Spleen (tissue), 11 donors: ENCODE measurements at regions not wholly inside any gene's neighbourhood (a gene's known extent, or its start where the extent isn't known, plus 50 kb on each side); places are given as distances from the start of the nearest gene placed in this dataset.

Experiments used
- DNase-seq: peaks from one replicate; pipeline ENCODE4 v3.0.0-alpha.2; 2020
- H3K27ac ChIP-seq, 8 donors: fragments of 200-600 bp; sonication (generic) in 7 of 8; 1 replicate in 4 of 8; 2 replicates in 4 of 8; pipeline versions ENCODE4 v1.5.0 to v1.8.0; 2016 to 2021; ENCODE audit warnings: inconsistent platforms in 4 of 8, mild to moderate bottlenecking in 4 of 8, moderate library complexity in 1 of 8
- H3K27me3 ChIP-seq, 7 donors: fragments of 200-600 bp; sonication (generic) in 6 of 7; replicated peaks in 1 of 7; 1 replicate in 4 of 7; 2 replicates in 3 of 7; pipeline versions ENCODE4 v1.5.0 to v1.8.0; 2016 to 2021; ENCODE audit warnings: inconsistent platforms in 3 of 7, mild to moderate bottlenecking in 1 of 7
- H3K36me3 ChIP-seq, 6 donors: fragments of 200-600 bp; sonication (generic) in 5 of 6; 1 replicate in 4 of 6; 2 replicates in 2 of 6; pipeline versions ENCODE4 v1.5.0 to v1.8.0; 2016 to 2021; ENCODE audit warnings: inconsistent platforms in 2 of 6
- H3K4me1 ChIP-seq, 6 donors: fragments of 200-600 bp; sonication (generic) in 5 of 6; 1 replicate in 3 of 6; 2 replicates in 3 of 6; pipeline versions ENCODE4 v1.5.0 to v1.8.0; 2016 to 2021; ENCODE audit warnings: inconsistent platforms in 3 of 6
- H3K4me3 ChIP-seq, 8 donors: fragments of 200-600 bp; sonication (generic) in 7 of 8; 1 replicate in 4 of 8; 2 replicates in 4 of 8; pipeline versions ENCODE4 v1.5.0 to v1.8.0; 2016 to 2021; ENCODE audit warnings: inconsistent platforms in 4 of 8, mild to moderate bottlenecking in 4 of 8, moderate library complexity in 2 of 8
- H3K9me3 ChIP-seq, 8 donors: fragments of 200-600 bp; sonication (generic) in 7 of 8; 1 replicate in 4 of 8; 2 replicates in 4 of 8; pipeline versions ENCODE4 v1.5.0 to v1.8.0; 2016 to 2021; ENCODE audit warnings: inconsistent platforms in 4 of 8
- CTCF ChIP-seq, 11 experiments: fragments of 200-600 bp in 7 of 11; fragments of 450-650 bp in 4 of 11; sonication (generic) in 4 of 11; IDR thresholded peaks in 8 of 11; conservative IDR thresholded peaks in 3 of 11; 1 replicate in 7 of 11; 2 replicates in 4 of 11; pipeline versions ENCODE4 v1.4.0 to v1.8.0; 2016 to 2021; ENCODE audit warnings: antibody characterized with exemption in 11 of 11, inconsistent platforms in 4 of 11, mild to moderate bottlenecking in 1 of 11
- POLR2A ChIP-seq, 3 donors: fragments of 450-650 bp; IDR thresholded peaks; one replicate each; pipeline ENCODE4 v1.5.1; 2017; ENCODE audit warnings: antibody characterized with exemption in 3 of 3, mild to moderate bottlenecking in 1 of 3
- POLR2AphosphoS5 ChIP-seq, 3 donors: sonication (generic); formaldehyde crosslinking; IDR thresholded peaks; one replicate each; pipeline ENCODE4 v1.5.1; 2017; ENCODE audit warnings: antibody characterized with exemption in 3 of 3
- WGBS, 5 donors: extraction: QIAGEN DNeasy Blood & Tissue Kit in 3 of 5; methylation state at CpG; one replicate each; pipeline versions ENCODE4 v1.1.5 to v1.1.7; 2013 to 2018; 5-methylcytosine and 5-hydroxymethylcytosine counted together
- intact Hi-C: fragments of 100-400 bp; cut with DNase I; formaldehyde crosslinking; loops from one replicate; pipeline ENCODE4 v1.15.0; 2023; ENCODE audit warnings: low total_unique reads
- donor health status: healthy with polysubstance abuse.
- donor health status: DM: no; HTN: no; CAD: no; lungs with moderate emphysema.
- donor health status: DM: no; HTN: no; CAD: no.
- donor health status: Bipolar disorder and iron deficiency.
- donor health status: healthy.
- donor health status: DM: no; HTN: no; CAD: no.
- donor health status: DM: yes; HTN: yes; CAD: no.

- no peak overlapping the region for H3K27ac ChIP-seq
- peaks cover 66 to 100% (median 100%) of the 10 kb centered on the region in 8 donors for H3K9me3 ChIP-seq
- H3K27me3 ChIP-seq: no peaks in the 10 kb centered on the region
- H3K4me1 ChIP-seq: no peaks in the 10 kb centered on the region
- no peak for TF ChIP-seq POLR2AphosphoS5 (IDR thresholded peaks at IDR 0.05)
- TF ChIP-seq POLR2A (IDR thresholded peaks at IDR 0.05): no peak
- TF ChIP-seq CTCF (IDR thresholded peaks at IDR 0.05 in 8 of 11, conservative IDR thresholded peaks at IDR 0.05 in 3 of 11): no peak
- no peak for DNase-seq
- 87 to 94% (median 90%) methylated on average over 9 to 10 of the region's 10 CpGs for WGBS, 5 donors
- peak overlapping the region in 1 of 8 donors; percentile 37 for H3K4me3 ChIP-seq
- H3K36me3 ChIP-seq: peaks cover 34 to 100% (median 100%) of the 10 kb centered on the region in 6 donors
- intact Hi-C loops: no loop called here
Measured at GRCh38 chr15:25068696-25069095, 113.9 kb downstream of the SNRPN start.

GRCh38 chr15:25070353-25070963, 115.7 kb downstream of the SNRPN start:
- Histone ChIP-seq H3K4me3 (peak overlapping the region in 1 of 8 donors; percentile 37), H3K9me3 (peaks cover 74 to 100% (median 100%) of the 10 kb centered on the region in 8 donors), H3K27ac (no peak overlapping the region), H3K36me3 (peaks cover 40 to 100% (median 100%) of the 10 kb centered on the region in 6 donors), H3K27me3 (no peaks in the 10 kb centered on the region), H3K4me1 (no peaks in the 10 kb centered on the region)
- peak; percentile 31 for DNase-seq
- intact Hi-C loops: no loop called here
- 92 to 97% (median 97%) methylated on average over 10 of the region's 10 CpGs for WGBS, 5 donors
- TF ChIP-seq CTCF (IDR thresholded peaks at IDR 0.05 in 8 of 11, conservative IDR thresholded peaks at IDR 0.05 in 3 of 11): no peak
- TF ChIP-seq POLR2A (IDR thresholded peaks at IDR 0.05): no peak
- TF ChIP-seq POLR2AphosphoS5 (IDR thresholded peaks at IDR 0.05): no peak

GRCh38 chr15:25072857-25073476, 118.2 kb downstream of the SNRPN start:
- Histone ChIP-seq H3K27ac (no peak overlapping the region), H3K36me3 (peaks cover 46 to 100% (median 100%) of the 10 kb centered on the region in 6 donors), H3K4me1 (no peaks in the 10 kb centered on the region), H3K4me3 (peak overlapping the region in 1 of 8 donors; percentile 37), H3K27me3 (no peaks in the 10 kb centered on the region), H3K9me3 (peaks cover 70 to 100% (median 100%) of the 10 kb centered on the region in 8 donors)
- TF ChIP-seq POLR2AphosphoS5 (IDR thresholded peaks at IDR 0.05): no peak
- TF ChIP-seq CTCF (IDR thresholded peaks at IDR 0.05 in 8 of 11, conservative IDR thresholded peaks at IDR 0.05 in 3 of 11): no peak
- TF ChIP-seq POLR2A (IDR thresholded peaks at IDR 0.05): no peak
- no peak for DNase-seq
- intact Hi-C loops: no loop called here
- 85 to 91% (median 88%) methylated on average over 10 to 11 of the region's 11 CpGs for WGBS, 5 donors

GRCh38 chr15:25087137-25087536, 132.3 kb downstream of the SNRPN start:
- Histone ChIP-seq H3K27me3 (no peaks in the 10 kb centered on the region), H3K4me3 (peak overlapping the region in 1 of 8 donors; percentile 11), H3K9me3 (peaks cover 16 to 100% (median 100%) of the 10 kb centered on the region in 8 donors), H3K27ac (no peak overlapping the region), H3K36me3 (peaks cover 23 to 100% (median 99%) of the 10 kb centered on the region in 6 donors), H3K4me1 (no peaks in the 10 kb centered on the region)
- 76 to 88% (median 82%) methylated on average over 8 of the region's 8 CpGs for WGBS, 5 donors
- TF ChIP-seq CTCF (IDR thresholded peaks at IDR 0.05 in 8 of 11, conservative IDR thresholded peaks at IDR 0.05 in 3 of 11) (no peak), POLR2AphosphoS5 (IDR thresholded peaks at IDR 0.05) (no peak), POLR2A (IDR thresholded peaks at IDR 0.05) (no peak)
- DNase-seq: peak; percentile 47
- intact Hi-C loops: no loop called here
